C4-2B (cell line): ENCODE measurements at regions not wholly inside any gene's neighbourhood (a gene's known extent, or its start where the extent isn't known, plus 50 kb on each side); places are given as distances from the start of the nearest gene placed in this dataset.

ENCODE experiments used
- CTCF ChIP-seq: fragments of 450-650 bp; conservative IDR thresholded peaks from 2 replicates; pipeline ENCODE4 v1.5.1; 2017; ENCODE audit warnings: mild to moderate bottlenecking
- ZFX ChIP-seq: fragments of 450-650 bp; IDR thresholded peaks from 2 replicates; pipeline ENCODE4 v1.6.1; 2017

GRCh38 chr16:7271486-7271885 lies 61.2 kb upstream of the RBFOX1 start:
- TF ChIP-seq CTCF (no peak), ZFX (no peak)
